LNCaP clone FGC (cell line): ENCODE measurements at regions not wholly inside any gene's neighbourhood (a gene's known extent, or its start where the extent isn't known, plus 50 kb on each side); places are given as distances from the start of the nearest gene placed in this dataset.

Experiments used
- DNase-seq: peaks from one replicate; pipeline ENCODE4 v3.0.0-alpha.2; 2011; ENCODE audit warnings: low read depth
- H3K4me3 ChIP-seq: 2 replicates; pipeline ENCODE4 v1.5.1; 2011; ENCODE audit warnings: mild to moderate bottlenecking, low read depth, low read length, control low read depth
- CTCF ChIP-seq: IDR thresholded peaks from 2 replicates; pipeline ENCODE4 v1.5.1; 2012; ENCODE audit warnings: mild to moderate bottlenecking; ENCODE audit not compliant: control insufficient read depth, insufficient read depth; ENCODE audit errors: extremely low read depth

DNA sequence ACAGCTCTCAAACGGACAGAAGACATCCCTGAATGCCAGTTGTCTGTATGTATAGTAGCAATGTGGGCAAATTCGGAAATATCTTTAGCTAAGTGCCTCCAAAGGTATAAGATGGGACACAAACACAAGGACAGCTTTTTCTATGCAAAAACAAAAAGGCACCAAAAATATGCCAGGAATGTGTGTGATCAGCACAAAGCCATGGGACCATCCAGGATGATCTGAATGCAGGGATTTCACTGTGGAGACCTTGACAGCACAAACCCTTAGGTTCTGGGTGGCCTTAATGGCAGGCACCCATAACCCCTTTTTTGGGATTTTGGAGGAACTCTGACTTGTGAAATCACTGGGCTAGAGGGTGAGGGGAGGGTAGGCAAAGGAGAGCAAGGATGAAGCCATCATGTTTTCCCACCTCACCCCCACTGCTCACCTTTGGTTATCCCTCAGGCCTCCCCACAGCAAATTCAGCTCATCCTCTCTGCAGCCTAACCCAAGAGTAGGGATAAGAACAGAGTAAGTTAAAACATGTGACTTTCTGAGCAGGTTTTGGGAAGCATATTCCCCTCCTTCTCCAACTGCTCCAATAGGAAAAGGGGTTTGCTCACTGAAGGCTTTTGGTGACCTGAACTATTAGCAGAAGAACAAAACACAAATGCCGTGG is 154.6 kb downstream of the SNX19 start:
- no peak overlapping the region for H3K4me3 ChIP-seq
- no peak for TF ChIP-seq CTCF
- no peak for DNase-seq

DNA sequence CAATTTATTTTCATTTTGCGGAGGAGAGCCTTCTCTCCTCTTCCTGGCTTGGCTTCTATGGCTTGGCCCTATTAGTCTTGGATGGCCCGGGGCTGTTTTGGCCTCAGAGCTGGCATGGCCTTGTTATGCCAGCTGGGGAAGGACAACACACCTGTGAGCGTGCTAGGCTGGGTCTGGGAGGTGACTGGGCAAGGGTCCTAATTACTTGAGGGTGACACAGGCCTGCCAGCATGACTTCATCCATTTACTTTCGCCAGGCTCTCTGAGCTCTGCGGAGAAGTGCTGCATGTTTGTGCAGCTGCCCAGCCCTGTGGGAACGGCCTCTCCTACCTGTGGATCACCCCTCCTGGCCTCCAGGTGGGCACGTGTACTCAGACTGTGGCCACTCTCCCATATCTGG is 153.6 kb downstream of the SNX19 start:
- DNase-seq = peak; percentile 99
- no peak for TF ChIP-seq CTCF
- no peak overlapping the region for H3K4me3 ChIP-seq

GRCh38 chr11:130763087-130763980 is 152.9 kb downstream of the SNX19 start:
- DNase-seq = no peak
- no peak for TF ChIP-seq CTCF

DNA sequence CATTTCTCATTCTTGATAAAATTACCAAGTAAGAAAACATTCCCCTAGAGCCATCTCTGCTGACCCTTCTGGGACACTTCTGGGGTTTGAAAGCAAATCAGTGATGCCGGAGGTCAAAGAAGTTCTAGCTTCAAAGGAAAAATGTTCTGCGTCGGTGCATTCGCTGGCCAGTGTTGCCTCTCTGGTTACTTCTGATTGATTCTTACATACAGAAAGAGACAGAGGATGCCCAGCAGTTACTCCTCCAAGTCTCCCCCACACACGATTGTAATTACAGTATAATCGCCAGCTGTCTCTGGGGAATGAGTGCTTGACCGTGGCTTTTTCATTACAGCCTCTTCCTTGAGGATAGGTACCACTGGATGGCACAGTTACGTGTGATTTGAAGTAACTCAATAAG is 150.9 kb downstream of the SNX19 start:
- DNase-seq = no peak
- TF ChIP-seq CTCF = no peak

More at GRCh38 chr11:130763087-130763980, 152.9 kb downstream of the SNX19 start:
- no peak overlapping the region for H3K4me3 ChIP-seq

GRCh38 chr11:130765951-130766649 is 150.2 kb downstream of the SNX19 start:
- TF ChIP-seq CTCF = no peak
- DNase-seq = no peak
- no peak overlapping the region for H3K4me3 ChIP-seq

More for the DNA sequence above, 150.9 kb downstream of the SNX19 start:
- no peak overlapping the region for H3K4me3 ChIP-seq

- DNase-seq = no peak
- H3K4me3 ChIP-seq = no peak overlapping the region
- TF ChIP-seq CTCF = no peak
These were observed 149.4 kb downstream of the SNX19 start for GRCh38 chr11:130766650-130767565.
